Thymus (tissue), 11 donors: ENCODE measurements at regions not wholly inside any gene's neighbourhood (a gene's known extent, or its start where the extent isn't known, plus 50 kb on each side); places are given as distances from the start of the nearest gene placed in this dataset.
"Not testable (repeated sequence)": the region's sequence is repeated elsewhere in the genome, so short reads cannot be mapped to it uniquely, and the experiment has no call there.

Experiments used
- DNase-seq, 9 donors: peaks; one replicate each; pipeline ENCODE4 v3.0.0-alpha.2; 2013; ENCODE audit warnings: low spot score in 9 of 9, low read depth in 6 of 9, missing footprints in 1 of 9
- H3K27ac ChIP-seq, 2 donors: one replicate each; pipeline ENCODE4 v1.5.1; 2013; ENCODE audit warnings: control low read depth in 1 of 2, low read depth in 1 of 2, low read length in 1 of 2, mild to moderate bottlenecking in 1 of 2, moderate library complexity in 1 of 2
- H3K27me3 ChIP-seq, 2 donors: one replicate each; pipeline ENCODE4 v1.5.1; 2013; ENCODE audit warnings: low read length in 1 of 2; ENCODE audit not compliant: control insufficient read depth in 2 of 2, insufficient read depth in 1 of 2
- H3K36me3 ChIP-seq, 2 donors: one replicate each; pipeline ENCODE4 v1.5.1; 2013; ENCODE audit warnings: low read length in 1 of 2, mild to moderate bottlenecking in 1 of 2, moderate library complexity in 1 of 2; ENCODE audit not compliant: control insufficient read depth in 2 of 2, insufficient read depth in 2 of 2
- H3K4me1 ChIP-seq, 2 donors: one replicate each; pipeline ENCODE4 v1.5.1; 2013; ENCODE audit warnings: low read length in 2 of 2; ENCODE audit not compliant: control insufficient read depth in 2 of 2, insufficient read depth in 2 of 2
- H3K4me3 ChIP-seq, 2 donors: one replicate each; pipeline ENCODE4 v1.5.1; 2013; ENCODE audit warnings: low read length in 2 of 2, control low read depth in 1 of 2, mild to moderate bottlenecking in 1 of 2
- H3K9me3 ChIP-seq, 2 donors: one replicate each; pipeline ENCODE4 v1.5.1; 2013; ENCODE audit warnings: low read length in 1 of 2, mild to moderate bottlenecking in 1 of 2; ENCODE audit not compliant: control insufficient read depth in 2 of 2, insufficient read depth in 1 of 2
- WGBS: extraction: QIAGEN DNeasy Blood & Tissue Kit; methylation state at CpG from one replicate; pipeline ENCODE4 v1.1.7; 2013; 5-methylcytosine and 5-hydroxymethylcytosine counted together
- donor health status: healthy.

DNA sequence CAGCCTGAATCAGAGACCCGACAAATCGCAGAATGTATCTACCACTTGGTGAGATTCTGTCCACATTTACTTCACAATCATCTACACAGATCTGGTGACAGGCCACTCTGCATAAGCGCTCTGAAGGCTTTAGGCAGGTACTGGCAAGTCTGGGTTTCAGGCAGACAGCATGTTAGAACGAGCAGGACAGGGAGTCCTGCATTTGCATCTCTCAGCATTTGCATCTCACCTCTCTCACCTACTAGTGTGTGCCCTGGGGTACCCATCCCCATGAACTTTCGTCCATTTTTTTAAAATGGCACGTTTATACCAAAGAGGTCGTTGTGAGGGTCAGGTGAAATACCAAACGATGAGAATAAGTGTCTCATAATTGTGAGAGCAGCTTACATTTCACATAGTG lies 108.2 kb downstream of the SPATA31A1 start:
- peak in 1 of 9 donors; percentile 12 for DNase-seq
- WGBS, result 22% methylated on average over 6 of the region's 8 CpGs
- not testable (repeated sequence) for H3K27ac ChIP-seq, H3K9me3 ChIP-seq, H3K36me3 ChIP-seq, H3K4me1 ChIP-seq, H3K27me3 ChIP-seq
- H3K4me3 ChIP-seq, result peak overlapping the region; percentile 36 to 43

DNA sequence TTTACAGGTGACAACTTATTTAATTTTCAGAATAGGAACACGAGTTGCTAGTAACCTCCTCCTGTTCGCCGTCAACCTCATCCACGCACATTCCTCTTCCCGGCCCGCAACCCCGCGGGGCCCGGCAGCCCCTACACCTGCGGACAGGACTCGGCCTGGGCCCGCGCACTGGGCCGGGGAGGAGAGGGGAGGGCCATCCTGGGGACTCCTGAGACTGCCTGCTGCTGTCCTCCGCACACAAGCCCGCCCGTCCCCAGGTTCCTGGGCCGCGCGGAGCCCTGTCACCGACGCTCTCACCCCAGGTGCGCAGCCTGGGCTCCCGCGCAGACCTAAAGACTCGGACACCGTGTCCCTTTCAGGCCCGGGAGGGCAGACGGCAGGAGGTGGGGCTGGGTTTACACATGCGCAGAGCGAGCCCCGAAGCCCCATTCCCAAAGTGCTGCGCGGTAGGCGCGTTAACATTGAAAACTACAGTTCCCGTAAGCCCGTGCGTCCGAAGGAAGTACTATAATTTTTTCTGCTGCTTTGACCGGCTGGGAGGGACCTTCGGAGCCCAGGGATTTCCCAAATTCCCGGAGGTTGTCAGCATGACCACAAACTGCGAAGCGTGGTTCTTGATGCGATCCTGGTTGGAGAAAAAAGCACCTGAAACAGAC lies 108.8 kb downstream of the SPATA31A1 start:
- DNase-seq, result peak; percentile 22 to 76 (median 42)
- H3K9me3 ChIP-seq, H3K27me3 ChIP-seq, H3K4me1 ChIP-seq, H3K36me3 ChIP-seq: not testable (repeated sequence)
- under 1% methylated on average over 42 of the region's 46 CpGs for WGBS
- Histone ChIP-seq H3K27ac (peak overlapping the region in 1 of 2 donors; percentile 31), H3K4me3 (peak overlapping the region; percentile 36 to 43)

DNA sequence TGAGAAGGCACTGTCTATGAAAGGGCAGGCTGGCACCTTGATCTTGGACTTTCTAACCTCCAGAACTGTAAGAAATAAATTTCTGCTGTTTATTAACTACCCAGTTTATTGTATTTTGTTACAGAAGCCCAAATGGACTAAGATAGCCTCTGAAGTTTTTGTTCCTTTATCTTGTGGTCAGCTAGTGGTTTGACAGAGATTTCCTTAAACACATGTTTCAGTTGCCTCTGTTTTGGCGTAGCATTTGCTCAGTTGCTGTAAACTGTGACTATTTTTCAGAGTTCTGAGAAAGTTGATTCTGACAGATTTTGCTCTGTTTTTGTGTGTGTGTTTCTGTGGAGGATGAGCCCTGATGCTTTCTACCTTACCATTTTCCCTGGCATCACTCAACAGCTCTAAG lies 119.0 kb downstream of the SPATA31A1 start:
- not testable (repeated sequence) for H3K4me1 ChIP-seq, H3K27me3 ChIP-seq, H3K4me3 ChIP-seq, H3K36me3 ChIP-seq, DNase-seq, H3K9me3 ChIP-seq, H3K27ac ChIP-seq
- 41% methylated on average over 1 of the region's 1 CpG for WGBS

DNA sequence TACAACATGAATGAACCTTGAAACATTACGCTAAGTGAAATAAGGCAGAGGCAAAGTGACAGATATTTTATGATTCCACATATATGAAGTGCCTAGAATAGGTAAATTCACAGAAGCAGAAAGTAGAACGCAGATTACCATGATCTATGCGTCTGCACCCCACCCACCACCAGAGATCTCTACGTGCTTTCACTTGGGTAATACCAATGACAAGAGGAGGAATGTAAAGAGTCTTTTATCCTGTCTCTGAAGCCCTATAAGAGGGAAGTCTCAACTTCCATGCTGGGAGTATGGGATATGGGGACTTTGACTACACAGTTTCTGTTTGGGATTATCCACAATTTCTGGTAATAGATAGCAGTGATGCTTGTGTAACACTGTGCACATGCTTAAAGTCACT lies 127.6 kb downstream of the SPATA31A1 start:
- 93% methylated on average over 4 of the region's 4 CpGs for WGBS
- not testable (repeated sequence) for H3K36me3 ChIP-seq, H3K27ac ChIP-seq, H3K4me3 ChIP-seq, DNase-seq, H3K9me3 ChIP-seq, H3K4me1 ChIP-seq, H3K27me3 ChIP-seq

DNA sequence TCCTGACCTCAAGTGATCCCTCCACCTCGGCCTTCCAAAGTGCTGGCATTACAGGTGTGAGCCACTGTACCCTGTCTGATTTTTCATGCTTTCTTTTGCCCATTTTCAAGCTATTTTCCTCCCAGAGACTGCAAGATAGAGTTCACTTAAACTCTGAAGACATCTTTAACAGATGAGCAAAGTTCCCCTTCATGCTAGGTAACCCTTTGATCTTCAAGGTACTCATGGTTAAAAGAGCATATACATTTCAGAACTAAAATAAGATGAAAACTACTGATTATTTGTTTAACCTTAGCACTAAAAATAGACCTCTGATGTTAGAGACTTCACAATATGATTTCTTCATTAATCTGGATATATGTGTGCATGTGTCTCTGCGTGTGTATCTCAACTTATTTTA lies 128.4 kb downstream of the SPATA31A1 start:
- 84% methylated on average over 2 of the region's 2 CpGs for WGBS
- not testable (repeated sequence) for H3K9me3 ChIP-seq, H3K36me3 ChIP-seq, DNase-seq, H3K27me3 ChIP-seq, H3K4me3 ChIP-seq, H3K27ac ChIP-seq, H3K4me1 ChIP-seq

DNA sequence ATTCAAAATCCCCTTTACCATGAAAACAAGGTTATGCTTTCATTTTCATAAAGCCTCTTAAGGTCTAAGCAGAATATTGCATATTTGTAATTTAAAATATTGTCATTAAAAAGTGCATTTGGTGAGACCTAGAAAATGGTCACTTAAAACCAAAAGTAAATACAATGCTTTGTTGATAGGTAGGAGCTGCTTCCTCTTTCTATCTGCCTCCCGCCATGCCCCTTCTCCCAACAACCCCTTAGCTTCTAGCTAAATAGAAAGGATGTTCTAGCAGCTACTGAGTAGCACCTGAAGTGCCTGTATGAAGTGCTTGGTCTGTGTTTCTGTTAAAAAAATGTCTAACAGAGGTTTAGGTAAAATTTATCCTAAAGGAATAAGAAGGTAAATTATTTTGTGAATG lies 128.8 kb downstream of the SPATA31A1 start:
- WGBS, result 44% methylated on average over 1 of the region's 1 CpG
- not testable (repeated sequence) for H3K27ac ChIP-seq, H3K4me1 ChIP-seq, DNase-seq, H3K4me3 ChIP-seq, H3K27me3 ChIP-seq, H3K9me3 ChIP-seq, H3K36me3 ChIP-seq

DNA sequence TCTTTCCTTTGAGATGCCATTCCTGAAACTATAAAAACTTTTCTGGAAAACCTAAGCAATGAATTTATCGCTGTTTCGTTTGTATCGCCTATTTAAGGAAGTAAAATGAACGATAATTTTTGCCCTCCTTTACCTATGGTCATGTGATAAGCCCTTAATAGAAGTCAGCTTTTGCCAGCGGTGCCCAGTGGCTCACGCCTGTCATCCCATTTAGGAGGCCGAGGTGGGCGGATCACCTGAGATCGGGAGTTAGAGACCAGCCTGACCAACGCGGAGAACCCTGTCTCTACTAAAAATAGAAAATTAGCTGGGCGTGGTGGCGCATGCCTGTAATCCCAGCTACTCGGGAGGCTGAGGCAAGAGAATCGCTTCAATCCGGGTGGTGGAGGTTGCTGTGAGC lies 132.0 kb downstream of the SPATA31A1 start:
- not testable (repeated sequence) for H3K36me3 ChIP-seq, H3K27me3 ChIP-seq, H3K4me3 ChIP-seq, DNase-seq, H3K27ac ChIP-seq, H3K9me3 ChIP-seq, H3K4me1 ChIP-seq
- WGBS, result 99% methylated on average over 8 of the region's 16 CpGs

DNA sequence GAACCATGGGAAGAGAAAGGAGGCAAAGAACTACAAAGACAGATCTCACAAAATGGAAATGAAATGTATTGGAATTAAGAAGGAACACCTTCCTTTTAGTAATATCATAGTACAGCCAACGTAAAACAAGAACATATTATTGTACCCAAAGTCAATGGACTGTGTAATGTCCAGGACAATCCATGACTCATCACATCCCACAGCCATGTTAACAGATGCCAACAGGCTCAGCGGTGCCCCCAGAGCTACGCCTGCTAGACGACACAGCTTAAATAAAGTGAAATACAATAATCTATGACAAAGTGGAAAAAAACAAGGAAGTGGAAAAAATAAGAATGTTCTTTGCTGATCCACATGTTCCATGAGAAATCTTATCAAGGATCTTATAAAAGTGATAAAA lies 140.8 kb downstream of the SPATA31A1 start:
- WGBS, result 92% methylated on average over 3 of the region's 4 CpGs
- H3K27me3 ChIP-seq, H3K9me3 ChIP-seq, H3K36me3 ChIP-seq, H3K4me1 ChIP-seq, DNase-seq, H3K4me3 ChIP-seq, H3K27ac ChIP-seq: not testable (repeated sequence)

DNA sequence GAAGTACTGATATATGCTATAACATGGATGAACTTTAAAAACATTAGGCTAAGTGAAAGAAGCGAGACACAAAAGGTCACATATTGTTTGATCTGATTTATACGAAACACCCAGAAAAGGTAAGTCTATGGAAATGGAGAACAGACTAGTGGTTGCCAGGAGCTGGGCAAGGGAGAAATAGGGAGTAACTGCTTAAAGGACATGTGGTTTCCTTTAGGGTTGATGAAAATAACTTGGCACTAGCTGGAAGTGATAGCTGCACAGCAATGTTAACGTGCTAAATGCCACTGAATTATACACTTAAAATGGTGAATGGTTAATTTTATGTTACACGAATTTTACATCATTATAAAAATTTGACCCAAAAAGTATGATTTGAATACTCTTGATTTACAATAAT lies 147.7 kb downstream of the SPATA31A1 start:
- not testable (repeated sequence) for H3K4me1 ChIP-seq, H3K27ac ChIP-seq, H3K27me3 ChIP-seq, H3K4me3 ChIP-seq, H3K36me3 ChIP-seq, DNase-seq, H3K9me3 ChIP-seq
- WGBS, result no CpG with 5 or more reads among the region's 4 CpGs
